ENCODE measurements at regions not wholly inside any gene's neighbourhood (a gene's known extent, or its start where the extent isn't known, plus 50 kb on each side); places are given as distances from the start of the nearest gene placed in this dataset.

- no peak for DNase-seq
These were observed 627.2 kb downstream of the PSAT1 start for GRCh38 chr9:78923966-78924659.

- no peak for DNase-seq
These were observed 630.4 kb downstream of the PSAT1 start for GRCh38 chr9:78927099-78927940.

GRCh38 chr9:78928625-78929405, 631.9 kb downstream of the PSAT1 start:
- DNase-seq, result no peak

- DNase-seq, result no peak
These were observed 633.4 kb downstream of the PSAT1 start for GRCh38 chr9:78930281-78930680.

GRCh38 chr9:78932849-78933627, 636.1 kb downstream of the PSAT1 start:
- no peak for DNase-seq

- no peak for DNase-seq
These were observed 636.9 kb upstream of the TLE4 start for GRCh38 chr9:78934880-78935279.

- DNase-seq, result no peak
These were observed 632.9 kb upstream of the TLE4 start for GRCh38 chr9:78938821-78939220.

- no peak for DNase-seq
These were observed 632.3 kb upstream of the TLE4 start for GRCh38 chr9:78939311-78940065.

GRCh38 chr9:78940121-78940855, 631.5 kb upstream of the TLE4 start:
- DNase-seq, result no peak

- no peak for DNase-seq
These were observed 617.5 kb upstream of the TLE4 start for GRCh38 chr9:78954286-78954685.

- DNase-seq, result no peak
These were observed 612.9 kb upstream of the TLE4 start for GRCh38 chr9:78958892-78959291.

GRCh38 chr9:78962156-78962555, 609.6 kb upstream of the TLE4 start:
- DNase-seq, result no peak

GRCh38 chr9:78963911-78964310, 607.9 kb upstream of the TLE4 start:
- no peak for DNase-seq

GRCh38 chr9:78967596-78968217, 604.1 kb upstream of the TLE4 start:
- DNase-seq, result no peak

GRCh38 chr9:78970375-78970774, 601.4 kb upstream of the TLE4 start:
- DNase-seq, result no peak

GRCh38 chr9:78971540-78971939, 600.2 kb upstream of the TLE4 start:
- DNase-seq, result no peak

- DNase-seq, result no peak
These were observed 599.3 kb upstream of the TLE4 start for GRCh38 chr9:78972303-78972999.

- no peak for DNase-seq
These were observed 597.9 kb upstream of the TLE4 start for GRCh38 chr9:78973907-78974306.

GRCh38 chr9:78982849-78983248, 588.9 kb upstream of the TLE4 start:
- no peak for DNase-seq

- DNase-seq, result no peak
These were observed 586.6 kb upstream of the TLE4 start for GRCh38 chr9:78985084-78985738.

All from stimulated activated CD4-positive, alpha-beta T cell treated with anti-CD3 and anti-CD28 coated beads, Interleukin-4, amount 100 ng/mL, for 1 hour (primary cell).